Liver (tissue), 3 donors: ENCODE measurements at regions not wholly inside any gene's neighbourhood (a gene's known extent, or its start where the extent isn't known, plus 50 kb on each side); places are given as distances from the start of the nearest gene placed in this dataset.

Source experiments
- EGR1 ChIP-seq, 2 donors: IDR thresholded peaks; 2 replicates each; pipeline ENCODE4 v1.6.1; 2016 to 2018; ENCODE audit warnings: antibody characterized with exemption in 2 of 2, low read depth in 2 of 2
- FOXA1 ChIP-seq: IDR thresholded peaks from 2 replicates; pipeline ENCODE4 v1.6.1; 2016; ENCODE audit warnings: antibody characterized with exemption
- GABPA ChIP-seq, 2 donors: IDR thresholded peaks in 1 of 2; conservative IDR thresholded peaks in 1 of 2; 2 replicates each; pipeline ENCODE4 v1.6.1; 2016; ENCODE audit warnings: antibody characterized with exemption in 2 of 2, mild to moderate bottlenecking in 1 of 2, moderate library complexity in 1 of 2
- JUND ChIP-seq, 2 donors: IDR thresholded peaks; 2 replicates each; pipeline ENCODE4 v1.6.1; 2016; ENCODE audit warnings: antibody characterized with exemption in 2 of 2
- RAD21 ChIP-seq, 2 donors: IDR thresholded peaks; 2 replicates each; pipeline ENCODE4 v1.6.1; 2016; ENCODE audit warnings: antibody characterized with exemption in 2 of 2, mild to moderate bottlenecking in 2 of 2
- TAF1 ChIP-seq: conservative IDR thresholded peaks from 2 replicates; pipeline ENCODE4 v1.6.1; 2016; ENCODE audit warnings: antibody characterized with exemption, mild to moderate bottlenecking
- YY1 ChIP-seq: IDR thresholded peaks from 2 replicates; pipeline ENCODE4 v1.6.1; 2016; ENCODE audit warnings: antibody characterized with exemption, mild to moderate bottlenecking
- TF ChIP-seq, protein P1 (sequence below): fragments of 150-350 bp; IDR thresholded peaks from 2 replicates; pipeline ENCODE4 v1.5.1; 2017; ENCODE audit warnings: improper control_type of control experiment, low read depth, low read length; ENCODE audit not compliant: missing input control
- TF ChIP-seq, protein P2 (sequence below): IDR thresholded peaks from 2 replicates; pipeline ENCODE4 v1.6.1; 2016; ENCODE audit warnings: antibody characterized with exemption
- TF ChIP-seq, protein P3 (sequence below): IDR thresholded peaks from 2 replicates; pipeline ENCODE4 v1.6.1; 2016; ENCODE audit warnings: antibody characterized with exemption, mild to moderate bottlenecking
- TF ChIP-seq, protein P4 (sequence below): IDR thresholded peaks from 2 replicates; pipeline ENCODE4 v1.6.1; 2016; ENCODE audit warnings: antibody characterized with exemption
- TF ChIP-seq, protein P5 (sequence below): IDR thresholded peaks from 2 replicates; pipeline ENCODE4 v1.6.1; 2016; ENCODE audit warnings: antibody characterized with exemption
- donor health status: healthy.
- donor health status: healthy.

DNA sequence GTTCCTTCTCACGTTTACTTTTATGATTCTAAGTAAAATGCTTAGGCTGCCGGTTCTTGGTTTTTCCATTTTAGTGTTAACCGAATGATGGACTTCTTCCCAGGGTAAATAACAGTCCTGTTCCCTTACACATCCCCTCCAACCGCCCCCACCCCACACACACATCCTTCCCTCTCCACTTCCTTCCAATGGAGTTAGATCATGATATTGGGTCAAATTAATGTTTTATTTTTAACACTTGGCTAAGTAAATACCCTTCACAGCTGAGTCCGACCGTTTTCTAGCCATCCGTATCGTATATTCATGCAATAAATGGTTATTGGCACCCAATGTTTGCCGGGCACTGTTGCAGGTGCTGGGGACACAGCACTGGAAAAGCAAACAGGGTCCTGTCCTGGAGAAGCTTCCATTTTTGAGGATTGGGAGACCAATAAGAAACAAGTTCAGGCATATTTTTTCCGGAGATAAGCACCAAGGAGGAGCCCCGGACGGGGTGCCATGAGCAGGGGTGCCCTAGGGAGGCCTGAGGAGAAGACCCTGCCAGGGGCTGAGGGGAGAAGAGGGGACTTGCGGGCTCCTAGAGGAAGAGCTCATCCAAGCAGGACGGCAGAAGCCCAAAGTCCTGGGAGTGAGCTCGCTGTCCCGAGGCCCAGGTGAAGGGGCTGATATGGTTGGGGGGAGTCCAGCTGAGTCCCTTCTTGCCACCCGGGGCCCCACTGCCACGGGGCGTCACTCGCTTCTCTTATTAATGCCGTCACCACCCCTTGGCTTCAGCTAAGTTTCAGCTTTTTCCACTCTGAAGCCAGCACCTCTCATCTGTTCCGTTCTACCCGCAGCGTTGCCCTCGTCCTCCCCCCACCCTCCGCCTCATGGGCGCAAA is 126.0 kb upstream of the RET start:
- TF ChIP-seq, protein P1, sequence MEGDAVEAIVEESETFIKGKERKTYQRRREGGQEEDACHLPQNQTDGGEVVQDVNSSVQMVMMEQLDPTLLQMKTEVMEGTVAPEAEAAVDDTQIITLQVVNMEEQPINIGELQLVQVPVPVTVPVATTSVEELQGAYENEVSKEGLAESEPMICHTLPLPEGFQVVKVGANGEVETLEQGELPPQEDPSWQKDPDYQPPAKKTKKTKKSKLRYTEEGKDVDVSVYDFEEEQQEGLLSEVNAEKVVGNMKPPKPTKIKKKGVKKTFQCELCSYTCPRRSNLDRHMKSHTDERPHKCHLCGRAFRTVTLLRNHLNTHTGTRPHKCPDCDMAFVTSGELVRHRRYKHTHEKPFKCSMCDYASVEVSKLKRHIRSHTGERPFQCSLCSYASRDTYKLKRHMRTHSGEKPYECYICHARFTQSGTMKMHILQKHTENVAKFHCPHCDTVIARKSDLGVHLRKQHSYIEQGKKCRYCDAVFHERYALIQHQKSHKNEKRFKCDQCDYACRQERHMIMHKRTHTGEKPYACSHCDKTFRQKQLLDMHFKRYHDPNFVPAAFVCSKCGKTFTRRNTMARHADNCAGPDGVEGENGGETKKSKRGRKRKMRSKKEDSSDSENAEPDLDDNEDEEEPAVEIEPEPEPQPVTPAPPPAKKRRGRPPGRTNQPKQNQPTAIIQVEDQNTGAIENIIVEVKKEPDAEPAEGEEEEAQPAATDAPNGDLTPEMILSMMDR = no peak
- TF ChIP-seq YY1 = no peak
- TF ChIP-seq, protein P2, sequence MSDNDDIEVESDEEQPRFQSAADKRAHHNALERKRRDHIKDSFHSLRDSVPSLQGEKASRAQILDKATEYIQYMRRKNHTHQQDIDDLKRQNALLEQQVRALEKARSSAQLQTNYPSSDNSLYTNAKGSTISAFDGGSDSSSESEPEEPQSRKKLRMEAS = no peak
- TF ChIP-seq, protein P3, sequence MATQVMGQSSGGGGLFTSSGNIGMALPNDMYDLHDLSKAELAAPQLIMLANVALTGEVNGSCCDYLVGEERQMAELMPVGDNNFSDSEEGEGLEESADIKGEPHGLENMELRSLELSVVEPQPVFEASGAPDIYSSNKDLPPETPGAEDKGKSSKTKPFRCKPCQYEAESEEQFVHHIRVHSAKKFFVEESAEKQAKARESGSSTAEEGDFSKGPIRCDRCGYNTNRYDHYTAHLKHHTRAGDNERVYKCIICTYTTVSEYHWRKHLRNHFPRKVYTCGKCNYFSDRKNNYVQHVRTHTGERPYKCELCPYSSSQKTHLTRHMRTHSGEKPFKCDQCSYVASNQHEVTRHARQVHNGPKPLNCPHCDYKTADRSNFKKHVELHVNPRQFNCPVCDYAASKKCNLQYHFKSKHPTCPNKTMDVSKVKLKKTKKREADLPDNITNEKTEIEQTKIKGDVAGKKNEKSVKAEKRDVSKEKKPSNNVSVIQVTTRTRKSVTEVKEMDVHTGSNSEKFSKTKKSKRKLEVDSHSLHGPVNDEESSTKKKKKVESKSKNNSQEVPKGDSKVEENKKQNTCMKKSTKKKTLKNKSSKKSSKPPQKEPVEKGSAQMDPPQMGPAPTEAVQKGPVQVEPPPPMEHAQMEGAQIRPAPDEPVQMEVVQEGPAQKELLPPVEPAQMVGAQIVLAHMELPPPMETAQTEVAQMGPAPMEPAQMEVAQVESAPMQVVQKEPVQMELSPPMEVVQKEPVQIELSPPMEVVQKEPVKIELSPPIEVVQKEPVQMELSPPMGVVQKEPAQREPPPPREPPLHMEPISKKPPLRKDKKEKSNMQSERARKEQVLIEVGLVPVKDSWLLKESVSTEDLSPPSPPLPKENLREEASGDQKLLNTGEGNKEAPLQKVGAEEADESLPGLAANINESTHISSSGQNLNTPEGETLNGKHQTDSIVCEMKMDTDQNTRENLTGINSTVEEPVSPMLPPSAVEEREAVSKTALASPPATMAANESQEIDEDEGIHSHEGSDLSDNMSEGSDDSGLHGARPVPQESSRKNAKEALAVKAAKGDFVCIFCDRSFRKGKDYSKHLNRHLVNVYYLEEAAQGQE = no peak
- no peak for TF ChIP-seq RAD21 (IDR thresholded peaks at IDR 0.05)
- no peak for TF ChIP-seq TAF1
- TF ChIP-seq, protein P4, sequence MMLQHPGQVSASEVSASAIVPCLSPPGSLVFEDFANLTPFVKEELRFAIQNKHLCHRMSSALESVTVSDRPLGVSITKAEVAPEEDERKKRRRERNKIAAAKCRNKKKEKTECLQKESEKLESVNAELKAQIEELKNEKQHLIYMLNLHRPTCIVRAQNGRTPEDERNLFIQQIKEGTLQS = no peak
- TF ChIP-seq JUND (IDR thresholded peaks at IDR 0.05) = no peak
- TF ChIP-seq, protein P5, sequence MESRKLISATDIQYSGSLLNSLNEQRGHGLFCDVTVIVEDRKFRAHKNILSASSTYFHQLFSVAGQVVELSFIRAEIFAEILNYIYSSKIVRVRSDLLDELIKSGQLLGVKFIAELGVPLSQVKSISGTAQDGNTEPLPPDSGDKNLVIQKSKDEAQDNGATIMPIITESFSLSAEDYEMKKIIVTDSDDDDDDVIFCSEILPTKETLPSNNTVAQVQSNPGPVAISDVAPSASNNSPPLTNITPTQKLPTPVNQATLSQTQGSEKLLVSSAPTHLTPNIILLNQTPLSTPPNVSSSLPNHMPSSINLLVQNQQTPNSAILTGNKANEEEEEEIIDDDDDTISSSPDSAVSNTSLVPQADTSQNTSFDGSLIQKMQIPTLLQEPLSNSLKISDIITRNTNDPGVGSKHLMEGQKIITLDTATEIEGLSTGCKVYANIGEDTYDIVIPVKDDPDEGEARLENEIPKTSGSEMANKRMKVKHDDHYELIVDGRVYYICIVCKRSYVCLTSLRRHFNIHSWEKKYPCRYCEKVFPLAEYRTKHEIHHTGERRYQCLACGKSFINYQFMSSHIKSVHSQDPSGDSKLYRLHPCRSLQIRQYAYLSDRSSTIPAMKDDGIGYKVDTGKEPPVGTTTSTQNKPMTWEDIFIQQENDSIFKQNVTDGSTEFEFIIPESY = no peak
- no peak for TF ChIP-seq GABPA (IDR thresholded peaks at IDR 0.05 in 1 of 2, conservative IDR thresholded peaks at IDR 0.05 in 1 of 2)
- no peak for TF ChIP-seq FOXA1
- no peak for TF ChIP-seq EGR1 (IDR thresholded peaks at IDR 0.05; ENCODE audit: low read depth in 2 of 2)
